HuH-7.5 (cell line): ENCODE measurements at regions not wholly inside any gene's neighbourhood (a gene's known extent, or its start where the extent isn't known, plus 50 kb on each side); places are given as distances from the start of the nearest gene placed in this dataset.
"Not testable (repeated sequence)": the region's sequence is repeated elsewhere in the genome, so short reads cannot be mapped to it uniquely, and the experiment has no call there.

Source experiments
- DNase-seq: peaks from one replicate; pipeline ENCODE4 v3.0.0; 2011; ENCODE audit warnings: low spot score

GRCh38 chr13:66237411-66238062, 992.6 kb downstream of the PCDH9 start:
- no peak for DNase-seq

- no peak for DNase-seq
Observed at GRCh38 chr13:66234159-66234558, 996.0 kb downstream of the PCDH9 start.

- DNase-seq = not testable (repeated sequence)
Observed at GRCh38 chr13:66231958-66232357, 998.2 kb downstream of the PCDH9 start.

- DNase-seq = no peak
Observed at GRCh38 chr13:66225072-66225471, 1005.1 kb downstream of the PCDH9 start.

- DNase-seq = no peak
Observed at GRCh38 chr13:66224663-66225062, 1005.5 kb downstream of the PCDH9 start.

- DNase-seq = no peak
Observed at GRCh38 chr13:66222926-66223325, 1007.2 kb downstream of the PCDH9 start.

- DNase-seq = no peak
Observed at GRCh38 chr13:66222127-66222526, 1008.0 kb downstream of the PCDH9 start.

- no peak for DNase-seq
Observed at GRCh38 chr13:66219506-66219905, 1010.6 kb downstream of the PCDH9 start.

- no peak for DNase-seq
Observed at GRCh38 chr13:66218583-66218982, 1011.6 kb downstream of the PCDH9 start.

GRCh38 chr13:66216728-66217127, 1013.4 kb downstream of the PCDH9 start:
- no peak for DNase-seq

- DNase-seq = no peak
Observed at GRCh38 chr13:66214467-66214866, 1015.7 kb downstream of the PCDH9 start.

- DNase-seq = no peak
Observed at GRCh38 chr13:66212511-66212910, 1017.6 kb downstream of the PCDH9 start.

- DNase-seq = no peak
Observed at GRCh38 chr13:66210677-66211076, 1019.5 kb downstream of the PCDH9 start.

- DNase-seq = no peak
Observed at GRCh38 chr13:66208589-66208988, 1021.5 kb downstream of the PCDH9 start.

GRCh38 chr13:66207610-66208009, 1022.5 kb downstream of the PCDH9 start:
- no peak for DNase-seq

- no peak for DNase-seq
Observed at GRCh38 chr13:66205807-66206206, 1024.3 kb downstream of the PCDH9 start.

- no peak for DNase-seq
Observed at GRCh38 chr13:66200555-66200954, 1029.6 kb downstream of the PCDH9 start.

GRCh38 chr13:66195238-66195637, 1034.9 kb downstream of the PCDH9 start:
- DNase-seq = no peak

GRCh38 chr13:66189986-66190385, 1040.2 kb downstream of the PCDH9 start:
- no peak for DNase-seq

GRCh38 chr13:66180836-66181235, 1049.3 kb downstream of the PCDH9 start:
- no peak for DNase-seq

GRCh38 chr13:66171920-66172319, 1058.2 kb downstream of the PCDH9 start:
- DNase-seq = no peak

- no peak for DNase-seq
Observed at GRCh38 chr13:66162470-66162869, 1067.7 kb downstream of the PCDH9 start.

GRCh38 chr13:66159511-66159910, 1070.6 kb downstream of the PCDH9 start:
- DNase-seq = no peak

GRCh38 chr13:66154976-66155375, 1075.2 kb downstream of the PCDH9 start:
- DNase-seq = no peak

- no peak for DNase-seq
Observed at GRCh38 chr13:66154354-66154753, 1075.8 kb downstream of the PCDH9 start.
